ENCODE measurements at regions not wholly inside any gene's neighbourhood (a gene's known extent, or its start where the extent isn't known, plus 50 kb on each side); places are given as distances from the start of the nearest gene placed in this dataset.

GRCh38 chr2:176388861-176389260 is 119.6 kb downstream of the MTX2 start:
- no peak for DNase-seq

DNA sequence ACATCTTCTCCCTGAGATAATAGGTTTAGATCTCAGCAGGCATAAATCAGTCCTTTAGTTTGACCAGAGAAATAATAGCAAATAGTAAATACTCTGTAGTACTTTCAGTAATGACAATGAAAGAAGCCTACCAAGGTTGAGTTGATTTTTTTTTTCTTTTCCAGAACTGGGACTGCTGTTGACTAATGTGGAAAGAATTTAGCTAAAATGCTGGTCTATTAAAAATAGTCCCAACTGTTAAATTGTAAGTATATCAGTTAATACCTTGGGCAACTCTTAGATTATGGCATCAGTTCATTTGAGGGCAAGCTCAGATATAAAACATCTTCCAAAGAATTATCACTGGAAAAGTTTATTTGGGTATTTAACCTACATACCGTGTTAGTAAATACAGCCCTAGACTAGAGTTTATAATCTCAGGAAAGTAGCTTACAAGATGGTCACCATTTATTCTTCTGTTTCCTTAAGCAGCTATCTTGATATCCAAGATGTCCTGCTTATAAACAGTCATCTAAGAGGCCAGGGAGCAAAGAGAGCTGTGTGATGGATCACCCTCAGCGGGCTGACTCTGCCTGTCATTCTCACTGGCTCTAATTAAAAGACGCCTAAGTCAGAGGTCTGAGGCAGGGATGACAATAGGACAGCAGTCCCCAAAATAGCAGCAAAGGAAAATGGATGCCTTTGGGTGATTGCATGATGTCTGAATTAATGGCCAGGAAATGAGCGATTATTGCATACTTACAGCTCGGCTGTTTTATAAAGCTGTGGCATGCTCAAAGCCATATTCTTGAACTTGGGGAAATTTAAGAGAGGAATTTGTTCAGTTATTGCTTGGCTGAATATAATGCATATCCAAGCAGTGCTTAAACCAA is 121.3 kb downstream of the MTX2 start:
- no peak for DNase-seq

GRCh38 chr2:176391148-176391419 is 121.8 kb downstream of the MTX2 start:
- no peak for DNase-seq

DNA sequence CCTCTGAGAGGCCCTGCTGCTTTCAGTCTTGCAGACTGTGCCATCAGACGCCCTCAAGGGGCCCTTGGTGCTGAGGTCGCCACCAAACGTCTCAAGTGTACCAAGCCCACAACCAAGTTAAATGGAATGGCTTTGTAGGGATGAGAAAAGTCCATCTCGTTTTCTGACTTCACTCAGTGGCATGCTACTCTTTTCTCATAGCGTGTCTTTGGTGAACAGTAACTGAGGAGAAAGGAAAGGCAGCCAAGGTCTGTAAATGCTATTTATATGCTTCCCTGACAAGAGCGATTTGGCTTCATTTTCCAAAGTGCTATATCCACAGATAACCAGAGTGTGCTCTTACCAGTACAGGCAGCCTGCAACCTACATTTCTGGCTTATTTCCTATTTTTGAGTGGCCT is 123.0 kb downstream of the MTX2 start:
- no peak for DNase-seq

GRCh38 chr2:176392744-176393414 is 123.6 kb downstream of the MTX2 start:
- no peak for DNase-seq

GRCh38 chr2:176395273-176395854 is 126.1 kb downstream of the MTX2 start:
- DNase-seq, result no peak

- DNase-seq, result no peak
Observed at GRCh38 chr2:176398243-176399073, 129.2 kb downstream of the MTX2 start.

GRCh38 chr2:176399074-176399598 is 129.9 kb downstream of the MTX2 start:
- DNase-seq, result no peak

- no peak for DNase-seq
Observed at GRCh38 chr2:176405477-176405876, 136.2 kb downstream of the MTX2 start.

DNA sequence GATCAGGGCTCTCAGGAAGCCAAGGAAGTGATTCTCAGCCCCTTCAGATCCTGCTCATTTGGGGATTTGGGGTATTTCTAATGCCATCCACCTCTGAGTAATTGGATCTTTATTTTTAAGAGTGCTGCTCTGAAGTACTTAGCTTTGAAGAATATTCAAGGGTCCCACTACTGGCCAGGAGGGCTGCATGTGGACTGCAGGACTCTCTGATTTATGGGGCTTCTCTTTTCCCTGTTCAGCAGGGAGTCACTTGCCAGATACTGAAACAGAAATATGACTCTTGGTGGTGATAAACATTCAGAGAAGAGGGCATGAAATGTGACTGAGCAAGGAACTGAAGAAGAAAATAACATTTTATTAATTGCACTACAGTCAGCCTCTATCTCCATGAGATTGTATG is 138.5 kb downstream of the MTX2 start:
- no peak for DNase-seq

DNA sequence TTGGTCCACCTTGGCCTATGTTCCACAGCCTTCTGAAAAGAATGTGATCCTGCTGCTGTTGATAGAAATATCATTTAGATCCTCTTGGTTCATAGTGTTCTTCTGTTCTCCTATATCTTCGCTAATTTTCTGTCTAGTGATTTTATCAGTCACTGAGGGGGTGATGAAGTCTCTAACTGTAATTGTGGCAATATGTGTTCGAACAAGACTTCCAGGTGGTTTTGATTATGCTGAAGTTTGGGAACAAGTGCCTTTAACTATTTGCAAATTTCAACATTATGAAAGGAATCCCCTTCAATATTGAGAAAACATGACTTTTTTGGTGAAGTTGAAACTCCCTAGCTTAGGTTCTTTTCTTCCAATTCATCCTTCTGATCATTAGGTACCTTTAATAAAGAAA is 140.4 kb downstream of the MTX2 start:
- no peak for DNase-seq

DNA sequence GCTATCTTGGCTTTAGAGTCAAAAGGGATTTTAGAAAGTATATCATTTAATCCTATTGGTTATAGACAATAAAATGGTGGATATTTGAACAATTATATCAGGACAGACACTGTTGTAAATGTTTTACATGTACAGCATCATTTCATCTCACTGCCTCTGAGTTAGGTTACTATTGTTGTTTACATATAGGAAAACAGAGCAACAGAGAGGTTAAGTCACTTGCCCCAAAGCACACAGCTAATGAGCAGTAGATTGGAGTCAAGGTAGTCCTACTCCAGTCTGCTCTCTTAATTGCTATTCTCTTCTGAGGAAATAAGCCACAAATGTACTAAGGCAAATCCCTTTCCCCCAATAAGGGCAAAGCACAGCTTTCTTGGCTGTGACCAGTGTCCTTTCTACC is 142.9 kb downstream of the MTX2 start:
- no peak for DNase-seq

- DNase-seq, result no peak
Observed at GRCh38 chr2:176413786-176414185, 144.5 kb downstream of the MTX2 start.

DNA sequence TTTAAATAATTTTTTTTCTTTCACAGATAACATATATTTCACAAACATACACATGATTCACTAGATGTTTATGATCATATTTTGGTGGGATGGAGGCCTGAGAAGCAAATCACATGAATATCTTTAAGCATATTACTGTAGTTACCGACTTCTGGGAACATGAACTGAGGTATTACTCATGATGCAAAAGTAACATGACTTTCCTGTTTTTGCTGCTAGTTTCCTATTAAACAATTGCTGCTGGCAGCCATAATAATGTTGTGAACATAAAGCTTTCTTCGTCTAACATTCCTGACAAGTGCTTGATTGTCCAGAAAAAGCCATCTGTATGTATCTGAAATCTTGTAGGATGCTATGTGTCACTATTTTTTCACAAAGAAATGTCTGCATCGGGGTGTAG is 145.4 kb downstream of the MTX2 start:
- DNase-seq, result no peak

- no peak for DNase-seq
Observed at GRCh38 chr2:176415174-176415895, 146.1 kb downstream of the MTX2 start.

- DNase-seq, result no peak
Observed at GRCh38 chr2:176415937-176416499, 146.8 kb downstream of the MTX2 start.

- no peak for DNase-seq
Observed at GRCh38 chr2:176418768-176419167, 149.5 kb downstream of the MTX2 start.

GRCh38 chr2:176419591-176420071 is 150.4 kb downstream of the MTX2 start:
- DNase-seq, result no peak

- no peak for DNase-seq
Observed at GRCh38 chr2:176421297-176422050, 152.2 kb downstream of the MTX2 start.

GRCh38 chr2:176423819-176424218 is 154.6 kb downstream of the MTX2 start:
- no peak for DNase-seq

DNA sequence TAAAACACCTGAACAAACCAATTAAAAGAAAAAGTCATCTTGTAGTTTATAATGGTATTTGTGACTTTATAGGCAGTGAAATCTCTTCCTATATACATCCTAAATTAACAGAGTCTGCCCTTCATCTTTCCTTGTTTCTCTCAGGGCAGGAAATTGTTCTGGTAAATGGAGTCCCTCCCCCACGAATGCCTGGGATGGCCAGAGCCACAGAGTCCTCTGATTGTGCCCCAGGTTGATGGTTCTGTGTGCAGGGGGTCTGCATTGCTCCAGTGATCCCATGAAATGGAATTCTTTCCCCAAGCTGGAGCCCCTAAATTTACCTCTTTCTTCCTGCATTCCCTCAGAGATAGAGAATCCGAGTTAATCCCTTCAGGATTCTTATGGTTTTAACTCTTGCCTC is 155.5 kb downstream of the MTX2 start:
- no peak for DNase-seq
